Erythroblast (primary cell): ENCODE measurements at regions not wholly inside any gene's neighbourhood (a gene's known extent, or its start where the extent isn't known, plus 50 kb on each side); places are given as distances from the start of the nearest gene placed in this dataset.

Experiments
- GATA1 ChIP-seq: IDR thresholded peaks from 2 replicates; pipeline ENCODE4 v1.6.1; 2011; ENCODE audit warnings: low read depth, mild to moderate bottlenecking, control low read depth, low read length, moderate library complexity
- POLR2A ChIP-seq: IDR thresholded peaks from 2 replicates; pipeline ENCODE4 v1.6.1; 2011; ENCODE audit warnings: mild to moderate bottlenecking, low read length

- no peak for TF ChIP-seq POLR2A
- TF ChIP-seq GATA1 = no peak
Observed at GRCh38 chr2:16109821-16110310, 169.5 kb downstream of the MYCN start.
